ENCODE measurements at regions not wholly inside any gene's neighbourhood (a gene's known extent, or its start where the extent isn't known, plus 50 kb on each side); places are given as distances from the start of the nearest gene placed in this dataset.

- H3K4me3 Mint-ChIP-seq: peak overlapping the region in 1 of 2 experiments; percentile 19; a peak in 2 of 5 replicates
- DNase-seq: no peak
Observed at GRCh38 chr1:224502459-224503160, 68.0 kb upstream of the WDR26 start.

More at GRCh38 chr1:224502459-224503160, 68.0 kb upstream of the WDR26 start:
- no peak overlapping the region for H3K56ac ChIP-seq (ENCODE audit: insufficient read length, low read depth, low read length)
- no peak for TF ChIP-seq CTCF (conservative IDR thresholded peaks at IDR 0.05)
- H3K27me3 Mint-ChIP-seq (ENCODE audit: low read depth): no peaks in the 10 kb centered on the region; the same call in 1 of the 2 replicates
- H3K14ac ChIP-seq (ENCODE audit: insufficient read depth, low read length): 0 out of 2 replicates have a peak overlapping the region, but pooled peaks have one; percentile 11
- no peak overlapping the region for H3K4me2 ChIP-seq (ENCODE audit: insufficient read depth, insufficient read length, low read length)
- no peak overlapping the region for H2BK12ac ChIP-seq (ENCODE audit: insufficient read length, low read depth, low read length)
- H4K20me1 ChIP-seq (ENCODE audit: control insufficient read depth, insufficient read depth, insufficient read length): no peaks in the 10 kb centered on the region
- H3K18ac ChIP-seq (ENCODE audit: insufficient read length, low read depth, low read length): no peak overlapping the region
- no peak overlapping the region for H2AK5ac ChIP-seq (ENCODE audit: insufficient read length, low read length)
- peak overlapping the region; percentile 69 to 96 (median 94); a peak in 6 of 7 replicates for H3K27ac Mint-ChIP-seq
- H3K79me1 ChIP-seq (ENCODE audit: insufficient read depth, low read depth, low read length, poor library complexity, severe bottlenecking): no peaks in the 10 kb centered on the region
- peak overlapping the region; percentile 19 for H4K5ac ChIP-seq (ENCODE audit: insufficient read length, low read depth, low read length)
- H4K8ac ChIP-seq (replicated peaks; ENCODE audit: insufficient read length, low read depth, low read length): no peak overlapping the region
- H3K9ac ChIP-seq (ENCODE audit: extremely low read depth, insufficient read length, low read length): no peak overlapping the region
- no peak overlapping the region for H2AFZ ChIP-seq (ENCODE audit: low read length)
- H2BK120ac ChIP-seq (ENCODE audit: low read depth, low read length, poor library complexity, severe bottlenecking): no peak overlapping the region
- H2BK20ac ChIP-seq (ENCODE audit: low read depth, low read length, poor library complexity, severe bottlenecking): no peak overlapping the region
- H3K23ac ChIP-seq (ENCODE audit: insufficient read length, low read depth, low read length): no peak overlapping the region
- no peak overlapping the region for H4K91ac ChIP-seq (ENCODE audit: insufficient read length, low read depth, low read length)
- H3K23me2 ChIP-seq (ENCODE audit: insufficient read length, low read depth, low read length, poor library complexity, severe bottlenecking): no peaks in the 10 kb centered on the region
- no CpG with 5 or more reads among the region's 12 CpGs for WGBS (ENCODE audit: extremely low coverage, insufficient read length, low lambda C conversion rate)
- H3K4me1 Mint-ChIP-seq: peaks cover 75 to 76% of the 10 kb centered on the region in 2 experiments
- no peaks in the 10 kb centered on the region; a peak in 1 of 5 replicates for H3K9me3 Mint-ChIP-seq
- no peak overlapping the region for H2BK15ac ChIP-seq (ENCODE audit: low read depth, low read length)
- peak overlapping the region; percentile 44 for H3K27ac ChIP-seq (ENCODE audit: insufficient read length, low read depth, low read length)
- H3K9me3 ChIP-seq (ENCODE audit: control insufficient read depth, low read depth, low read length): no peaks in the 10 kb centered on the region
- no peaks in the 10 kb centered on the region for H3K27me3 ChIP-seq (ENCODE audit: insufficient read depth, low read length)
- no peak overlapping the region for H3T11ph ChIP-seq (ENCODE audit: low read length)
- no peaks in the 10 kb centered on the region for H3K79me2 ChIP-seq (ENCODE audit: insufficient read depth, low read length)
- H2BK5ac ChIP-seq (ENCODE audit: insufficient read length, low read length): no peak overlapping the region
- peaks cover 0 to 2% (median 0%) of the 10 kb centered on the region in 3 experiments; a peak in 1 of 7 replicates for H3K36me3 Mint-ChIP-seq (ENCODE audit: insufficient read depth in 1 of 3, low read depth in 3 of 3)
- no peak overlapping the region for H3K4ac ChIP-seq (ENCODE audit: low read depth, low read length)
- peaks cover 11% of the 10 kb centered on the region; the same call in 1 of the 2 replicates for H3K4me1 ChIP-seq (ENCODE audit: insufficient read depth, low read length)

All from H9 (cell line).